Lower lobe of right lung (tissue), 2 donors: ENCODE measurements at regions not wholly inside any gene's neighbourhood (a gene's known extent, or its start where the extent isn't known, plus 50 kb on each side); places are given as distances from the start of the nearest gene placed in this dataset.

ENCODE experiments used
- ATAC-seq, 2 donors: fragments of 200-7000 bp; cut with Tn5 transposase; one replicate each; pipeline ENCODE4 v1.9.1; 2020 to 2022; ENCODE audit warnings: mild to moderate bottlenecking in 2 of 2, moderate library complexity in 2 of 2
- DNase-seq: peaks from one replicate; pipeline ENCODE4 v3.0.0-alpha.2; 2020
- H3K27ac ChIP-seq: fragments of 200-600 bp; one replicate; pipeline ENCODE4 v1.8.0; 2022
- H3K27me3 ChIP-seq: fragments of 200-600 bp; one replicate; pipeline ENCODE4 v1.8.0; 2022; ENCODE audit warnings: low read depth
- H3K36me3 ChIP-seq: fragments of 200-600 bp; one replicate; pipeline ENCODE4 v1.8.0; 2022; ENCODE audit warnings: mild to moderate bottlenecking
- H3K4me1 ChIP-seq: fragments of 200-600 bp; one replicate; pipeline ENCODE4 v1.8.0; 2022
- H3K4me3 ChIP-seq: fragments of 200-600 bp; one replicate; pipeline ENCODE4 v1.8.0; 2022; ENCODE audit warnings: mild to moderate bottlenecking
- H3K9me3 ChIP-seq: fragments of 200-600 bp; one replicate; pipeline ENCODE4 v1.8.0; 2022
- CTCF ChIP-seq: fragments of 200-600 bp; IDR thresholded peaks from one replicate; pipeline ENCODE4 v1.8.0; 2022; ENCODE audit warnings: antibody characterized with exemption, mild to moderate bottlenecking
- intact Hi-C: fragments of 100-400 bp; cut with DNase I; formaldehyde crosslinking; loops from one replicate; pipeline ENCODE4 v1.11.0; 2022
- donor health status: DM: no; HTN: yes; CAD: no; lungs with severe emphysema.

GRCh38 chr4:155495572-155496293 is 119.0 kb upstream of the MAP9 start:
- no peak overlapping the region for H3K27ac ChIP-seq
- DNase-seq = no peak
- intact Hi-C loops = no loop called here
- H3K4me1 ChIP-seq = no peaks in the 10 kb centered on the region
- no peaks in the 10 kb centered on the region for H3K36me3 ChIP-seq
- H3K4me3 ChIP-seq = no peak overlapping the region
- no peaks in the 10 kb centered on the region for H3K9me3 ChIP-seq
- TF ChIP-seq CTCF = no peak
- H3K27me3 ChIP-seq = no peaks in the 10 kb centered on the region
- no peak for ATAC-seq

DNA sequence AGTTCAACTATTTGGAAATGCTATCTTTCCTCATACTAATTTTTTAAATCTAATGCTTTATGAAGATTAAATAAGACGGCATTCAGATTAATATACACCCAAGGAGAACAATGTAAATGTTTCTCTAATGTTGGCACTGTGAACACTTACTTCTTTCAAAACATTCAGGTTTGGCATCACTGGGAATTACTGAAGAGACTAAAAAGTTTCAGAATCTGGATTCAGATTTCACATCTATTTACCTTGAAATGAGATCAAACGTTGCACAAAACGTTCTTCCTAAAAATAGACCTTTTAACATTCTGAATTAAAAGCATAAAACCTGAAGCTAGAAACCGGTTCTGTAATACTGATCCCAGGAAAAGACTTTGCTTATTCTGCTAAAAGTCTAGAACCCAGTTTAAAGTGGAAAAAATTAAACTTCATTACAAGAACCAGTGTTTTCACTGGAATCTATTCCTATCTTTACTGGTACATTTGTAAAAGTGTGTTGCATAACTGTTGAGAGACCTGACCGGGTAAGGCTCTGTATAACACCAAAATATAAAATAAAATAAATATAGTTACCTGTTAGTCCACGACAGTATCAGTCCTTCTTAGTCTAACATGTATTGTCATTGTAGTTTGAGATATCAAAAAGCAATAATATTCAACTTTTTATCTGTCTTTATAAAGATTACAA is 117.4 kb upstream of the MAP9 start:
- Histone ChIP-seq H3K4me3 (no peak overlapping the region), H3K27me3 (no peaks in the 10 kb centered on the region), H3K9me3 (no peaks in the 10 kb centered on the region), H3K36me3 (no peaks in the 10 kb centered on the region), H3K4me1 (no peaks in the 10 kb centered on the region), H3K27ac (no peak overlapping the region)
- TF ChIP-seq CTCF = no peak
- intact Hi-C loops = no loop called here
- DNase-seq (no peak), ATAC-seq (no peak)

DNA sequence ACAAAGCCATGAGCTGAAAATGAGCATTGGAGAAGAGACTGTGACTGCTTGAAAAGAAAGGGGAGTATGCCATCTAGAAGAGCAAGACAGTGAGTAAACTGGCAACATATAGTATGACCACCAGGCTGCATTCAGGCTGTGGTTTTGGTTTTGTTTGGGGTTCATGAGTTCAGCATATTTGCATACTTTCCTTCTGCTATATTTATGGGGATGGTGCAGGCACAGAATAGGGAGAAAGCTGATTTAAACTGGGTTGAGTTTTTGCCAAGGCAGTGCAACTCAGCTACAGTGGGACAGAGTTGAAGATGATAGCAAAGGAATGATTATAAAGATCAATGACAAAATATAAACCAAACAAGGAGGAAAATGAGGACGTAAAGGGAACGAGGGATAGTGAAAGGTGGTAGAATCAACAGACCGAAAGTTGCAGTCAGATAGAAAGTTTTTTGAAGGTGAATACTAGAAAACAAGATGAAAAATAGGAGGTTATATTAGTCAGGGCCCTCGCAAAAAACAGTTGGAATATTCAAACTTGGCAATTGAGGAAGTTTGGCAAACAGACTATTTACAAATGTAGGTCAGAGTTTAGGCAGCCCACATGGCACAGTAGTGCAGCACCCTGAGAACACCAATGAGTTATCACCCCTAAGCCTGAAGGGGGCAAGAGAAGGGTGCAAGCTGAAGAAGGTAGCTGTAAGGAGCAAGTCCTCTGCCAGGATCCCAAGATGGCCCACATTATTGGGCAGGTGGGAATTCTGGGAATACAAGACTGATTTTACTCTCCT is 114.8 kb upstream of the MAP9 start:
- intact Hi-C loops = no loop called here
- no peaks in the 10 kb centered on the region for H3K36me3 ChIP-seq
- no peak for TF ChIP-seq CTCF

GRCh38 chr4:155489271-155489670 is 112.5 kb upstream of the MAP9 start:
- Histone ChIP-seq H3K27me3 (no peaks in the 10 kb centered on the region), H3K9me3 (no peaks in the 10 kb centered on the region), H3K4me3 (no peak overlapping the region), H3K4me1 (no peaks in the 10 kb centered on the region), H3K36me3 (no peaks in the 10 kb centered on the region), H3K27ac (no peak overlapping the region)
- ATAC-seq (no peak), DNase-seq (no peak)
- TF ChIP-seq CTCF = no peak
- intact Hi-C loops = no loop called here

More for the DNA sequence above, 114.8 kb upstream of the MAP9 start:
- no peaks in the 10 kb centered on the region for H3K9me3 ChIP-seq
- H3K4me3 ChIP-seq = no peak overlapping the region
- H3K27ac ChIP-seq = no peak overlapping the region
- no peak for DNase-seq
- ATAC-seq = no peak
- H3K27me3 ChIP-seq = no peaks in the 10 kb centered on the region
- no peaks in the 10 kb centered on the region for H3K4me1 ChIP-seq

- TF ChIP-seq CTCF = no peak
- Histone ChIP-seq H3K4me3 (no peak overlapping the region), H3K4me1 (no peaks in the 10 kb centered on the region), H3K36me3 (no peaks in the 10 kb centered on the region), H3K27me3 (no peaks in the 10 kb centered on the region), H3K27ac (no peak overlapping the region), H3K9me3 (no peaks in the 10 kb centered on the region)
- ATAC-seq (no peak), DNase-seq (no peak)
- intact Hi-C loops = no loop called here
Measured at GRCh38 chr4:155488691-155489090, 111.9 kb upstream of the MAP9 start.
